ENCODE measurements at regions not wholly inside any gene's neighbourhood (a gene's known extent, or its start where the extent isn't known, plus 50 kb on each side); places are given as distances from the start of the nearest gene placed in this dataset.

GRCh38 chr12:30136696-30137095, 353.0 kb upstream of the TMTC1 start:
- TF ChIP-seq CTCF (IDR thresholded peaks at IDR 0.05) (no peak), POLR2A (IDR thresholded peaks at IDR 0.05) (no peak), POLR2AphosphoS5 (IDR thresholded peaks at IDR 0.05) (no peak)

All from breast epithelium (tissue), 3 donors.